H1 (cell line): ENCODE measurements at regions not wholly inside any gene's neighbourhood (a gene's known extent, or its start where the extent isn't known, plus 50 kb on each side); places are given as distances from the start of the nearest gene placed in this dataset.

Experiments used
- CTCF ChIA-PET: fragments of 300-600 bp; sonication (Branson Sonifier 250); formaldehyde crosslinking; loops from one replicate; lab custom pipeline; 2021; ENCODE audit not compliant: partially characterized antibody; lab: Charles Lee
- POLR2A ChIA-PET: fragments of 300-600 bp; sonication (Branson Sonifier 250); formaldehyde crosslinking; loops from one replicate; lab custom pipeline; 2021; ENCODE audit warnings: inconsistent platforms; ENCODE audit not compliant: partially characterized antibody; lab: Charles Lee
- DNase-seq, 2 experiments: peaks; one replicate each; pipeline versions ENCODE4 v3.0.0 to v3.0.0-alpha.2; 2010 to 2022; ENCODE audit warnings: low spot score in 2 of 2, low read depth in 1 of 2, mixed read lengths in 1 of 2
- FAIRE-seq: peaks from 2 replicates; lab custom pipeline; 2011; peaks lifted over from hg19 to GRCh38; lab: Jason Lieb, UNC
- H2AFZ ChIP-seq: 2 replicates; pipeline ENCODE4 v1.8.1; 2012; ENCODE audit warnings: low read length, inconsistent platforms
- H2AK5ac ChIP-seq: 2 replicates; pipeline ENCODE4 v1.6.1; 2013; ENCODE audit warnings: low read depth, low read length
- H2BK120ac ChIP-seq: replicated peaks from 2 replicates; pipeline ENCODE3; 2013; ENCODE audit warnings: low read depth, low read length, inconsistent platforms
- H2BK12ac ChIP-seq: 2 replicates; pipeline ENCODE4 v1.6.1; 2013; ENCODE audit warnings: low read depth, low read length
- H2BK15ac ChIP-seq: 2 replicates; pipeline ENCODE4 v1.6.1; 2013; ENCODE audit warnings: low read length
- H2BK20ac ChIP-seq: 2 replicates; pipeline ENCODE4 v1.6.1; 2013; ENCODE audit warnings: low read length
- H2BK5ac ChIP-seq: 2 replicates; pipeline ENCODE4 v1.6.1; 2013; ENCODE audit warnings: low read depth, low read length
- H3K14ac ChIP-seq: 2 replicates; pipeline ENCODE4 v1.6.1; 2013; ENCODE audit warnings: inconsistent platforms; ENCODE audit not compliant: insufficient read length
- H3K18ac ChIP-seq: 2 replicates; pipeline ENCODE4 v1.6.1; 2013; ENCODE audit warnings: low read length; ENCODE audit errors: extremely low read depth
- H3K23ac ChIP-seq: 2 replicates; pipeline ENCODE4 v1.6.1; 2013; ENCODE audit warnings: inconsistent platforms; ENCODE audit not compliant: insufficient read length
- H3K23me2 ChIP-seq: 2 replicates; pipeline ENCODE4 v1.6.1; 2013; ENCODE audit warnings: low read depth, low read length
- H3K27ac ChIP-seq: 2 replicates; pipeline ENCODE4 v1.6.1; 2011; ENCODE audit warnings: low read depth, low read length, inconsistent platforms
- H3K27me3 ChIP-seq, 4 experiments: replicated peaks in 1 of 4; 1 replicate in 1 of 4; 2 replicates in 3 of 4; pipeline versions ENCODE4 v1.6.1 to v1.8.1; 2011 to 2013; ENCODE audit warnings: low read length in 3 of 4, mild to moderate bottlenecking in 3 of 4, inconsistent platforms in 2 of 4, mixed read lengths in 2 of 4, moderate library complexity in 1 of 4; ENCODE audit not compliant: control insufficient read depth in 3 of 4, insufficient read depth in 3 of 4; ENCODE audit errors: extremely low read depth in 1 of 4
- H3K36me3 ChIP-seq, 4 experiments: 2 replicates each; pipeline versions ENCODE4 v1.6.1 to v1.8.1; 2011 to 2013; ENCODE audit warnings: mild to moderate bottlenecking in 4 of 4, low read length in 3 of 4, moderate library complexity in 2 of 4, control low read depth in 1 of 4, inconsistent platforms in 1 of 4; ENCODE audit not compliant: insufficient read depth in 4 of 4, control insufficient read depth in 2 of 4
- H3K4ac ChIP-seq: replicated peaks from 2 replicates; pipeline ENCODE3; 2013; ENCODE audit warnings: low read length, low read depth, mixed read lengths, inconsistent platforms; ENCODE audit not compliant: insufficient read length
- H3K4me1 ChIP-seq, 4 experiments: replicated peaks in 1 of 4; 1 replicate in 1 of 4; 2 replicates in 3 of 4; pipeline versions ENCODE4 v1.6.1 to v1.8.1; 2011 to 2013; ENCODE audit warnings: low read length in 3 of 4, inconsistent platforms in 2 of 4, mixed read lengths in 1 of 4; ENCODE audit not compliant: insufficient read depth in 4 of 4, control insufficient read depth in 3 of 4
- H3K4me2 ChIP-seq, 2 experiments: 2 replicates each; pipeline versions ENCODE4 v1.6.1 to v1.8.1; 2011 to 2013; ENCODE audit warnings: low read depth in 2 of 2, low read length in 2 of 2, control low read depth in 1 of 2, inconsistent platforms in 1 of 2, mild to moderate bottlenecking in 1 of 2; ENCODE audit not compliant: insufficient read depth in 1 of 2
- H3K4me3 ChIP-seq, 4 experiments: fragments of 200-600, 300-600 bp in 1 of 4; sonication (generic), shearing (Covaris generic), sonication (Bioruptor Twin) in 1 of 4; 2 replicates each; pipeline versions ENCODE4 v1.5.1 to v1.8.1; 2011 to 2016; ENCODE audit warnings: low read length in 4 of 4, low read depth in 3 of 4, control low read depth in 2 of 4, inconsistent platforms in 2 of 4, mild to moderate bottlenecking in 2 of 4, mixed read lengths in 1 of 4, moderate library complexity in 1 of 4; ENCODE audit not compliant: insufficient read depth in 2 of 4; ENCODE audit errors: extremely low read depth in 1 of 4
- H3K56ac ChIP-seq: replicated peaks from 2 replicates; pipeline ENCODE3; 2013; ENCODE audit warnings: low read depth, mild to moderate bottlenecking, mixed read lengths, low read length, inconsistent platforms; ENCODE audit not compliant: insufficient read length
- H3K79me1 ChIP-seq: 2 replicates; pipeline ENCODE4 v1.6.1; 2013; ENCODE audit warnings: low read depth, low read length, control low read depth
- H3K79me2 ChIP-seq, 2 experiments: 2 replicates each; pipeline versions ENCODE4 v1.6.1 to v1.8.1; 2012 to 2013; ENCODE audit warnings: low read length in 2 of 2, mild to moderate bottlenecking in 2 of 2, inconsistent platforms in 1 of 2; ENCODE audit not compliant: insufficient read depth in 2 of 2, control insufficient read depth in 1 of 2
- H3K9ac ChIP-seq, 4 experiments: replicated peaks in 1 of 4; 1 replicate in 1 of 4; 2 replicates in 3 of 4; pipeline versions ENCODE4 v1.6.1 to v1.8.1; 2011 to 2013; ENCODE audit warnings: low read depth in 3 of 4, low read length in 3 of 4, control low read depth in 2 of 4, mild to moderate bottlenecking in 2 of 4, moderate library complexity in 2 of 4, inconsistent platforms in 1 of 4; ENCODE audit errors: extremely low read depth in 1 of 4
- H3K9me3 ChIP-seq, 2 experiments: 2 replicates each; pipeline versions ENCODE4 v1.6.1 to v1.8.1; 2012 to 2013; ENCODE audit warnings: mild to moderate bottlenecking in 2 of 2, moderate library complexity in 2 of 2, control low read depth in 1 of 2, inconsistent platforms in 1 of 2, low read depth in 1 of 2, low read length in 1 of 2, mixed read lengths in 1 of 2; ENCODE audit not compliant: insufficient read depth in 2 of 2
- H4K20me1 ChIP-seq, 2 experiments: replicated peaks in 1 of 2; 2 replicates each; pipeline versions ENCODE3 to v1.8.1; 2011 to 2013; ENCODE audit warnings: inconsistent platforms in 2 of 2, low read length in 2 of 2, mild to moderate bottlenecking in 1 of 2; ENCODE audit not compliant: insufficient read depth in 2 of 2, control insufficient read depth in 1 of 2
- H4K5ac ChIP-seq: 2 replicates; pipeline ENCODE4 v1.6.1; 2013; ENCODE audit warnings: low read length, low read depth, mixed read lengths, inconsistent platforms; ENCODE audit not compliant: insufficient read length
- H4K8ac ChIP-seq: 2 replicates; pipeline ENCODE4 v1.8.0; 2013; ENCODE audit warnings: mild to moderate bottlenecking, moderate library complexity, low read length, inconsistent platforms; ENCODE audit not compliant: insufficient read depth; ENCODE audit errors: extremely low read depth
- H4K91ac ChIP-seq: replicated peaks from 2 replicates; pipeline ENCODE3; 2013; ENCODE audit warnings: low read length, mixed read lengths, inconsistent platforms; ENCODE audit not compliant: insufficient read length
- CBX5 ChIP-seq: fragments of 300-800, 300-1000 bp; sonication (generic); IDR thresholded peaks from 2 replicates; pipeline ENCODE4 v1.7.1; 2016; ENCODE audit warnings: antibody characterized with exemption, low read length, low read depth
- CBX8 ChIP-seq: fragments of 300-800, 300-1000 bp; sonication (generic); IDR thresholded peaks from 2 replicates; pipeline ENCODE4 v1.7.1; 2016; ENCODE audit warnings: low read depth, low read length, borderline replicate concordance
- CHD2 ChIP-seq: IDR thresholded peaks from 2 replicates; pipeline ENCODE4 v1.6.1; 2012; ENCODE audit warnings: low read length, improper control_type of control experiment
- CREB1 ChIP-seq: IDR thresholded peaks from 2 replicates; pipeline ENCODE4 v1.6.1; 2012; ENCODE audit warnings: inconsistent platforms
- CTBP2 ChIP-seq: IDR thresholded peaks from 2 replicates; pipeline ENCODE4 v1.7.0; 2011; ENCODE audit warnings: borderline replicate concordance, mild to moderate bottlenecking, moderate library complexity, mixed read lengths, low read length; ENCODE audit not compliant: insufficient read depth, insufficient read length
- KDM1A ChIP-seq: fragments of 200-600, 300-600 bp; sonication (generic); IDR thresholded peaks from 2 replicates; pipeline ENCODE4 v1.7.1; 2016; ENCODE audit warnings: mild to moderate bottlenecking, low read length, borderline replicate concordance
- NANOG ChIP-seq: IDR thresholded peaks from 2 replicates; pipeline ENCODE4 v1.6.1; 2011; ENCODE audit warnings: low read length, low read depth, mild to moderate bottlenecking, inconsistent platforms; ENCODE audit not compliant: insufficient read depth, poor library complexity, severe bottlenecking
- NRF1 ChIP-seq: IDR thresholded peaks from 2 replicates; pipeline ENCODE4 v1.6.1; 2011; ENCODE audit warnings: mild to moderate bottlenecking, low read depth, low read length, improper control_type of control experiment
- POU5F1 ChIP-seq: IDR thresholded peaks from 2 replicates; pipeline ENCODE4 v1.6.1; 2011; ENCODE audit warnings: low read depth, mild to moderate bottlenecking, low read length, moderate library complexity
- RBBP5 ChIP-seq: IDR thresholded peaks from 2 replicates; pipeline ENCODE4 v1.7.1; 2012; ENCODE audit warnings: low read depth, mild to moderate bottlenecking, inconsistent platforms, low read length, moderate library complexity, borderline replicate concordance
- RFX5 ChIP-seq: IDR thresholded peaks from 2 replicates; pipeline ENCODE4 v1.6.1; 2011; ENCODE audit warnings: low read depth, low read length, improper control_type of control experiment, borderline replicate concordance
- RXRA ChIP-seq: IDR thresholded peaks from 2 replicates; pipeline ENCODE4 v1.6.1; 2011; ENCODE audit warnings: low read depth, mild to moderate bottlenecking, low read length, moderate library complexity; ENCODE audit not compliant: insufficient read depth
- SIRT6 ChIP-seq: IDR thresholded peaks from one replicate; pipeline ENCODE4 v1.7.1; 2012; ENCODE audit warnings: low read length, inconsistent platforms
- SP2 ChIP-seq: IDR thresholded peaks from 2 replicates; pipeline ENCODE4 v1.6.1; 2012; ENCODE audit warnings: mild to moderate bottlenecking, low read length, inconsistent platforms
- TAF1 ChIP-seq: IDR thresholded peaks from 2 replicates; pipeline ENCODE4 v1.6.1; 2011; ENCODE audit warnings: mild to moderate bottlenecking, low read depth, low read length
- YY1 ChIP-seq: IDR thresholded peaks from 2 replicates; pipeline ENCODE4 v1.6.1; 2011; ENCODE audit warnings: low read depth, mild to moderate bottlenecking, low read length
- WGBS, 2 experiments: shearing (Covaris generic) in 1 of 2; methylation state at CpG; one replicate each; pipeline versions ENCODE4 v1.1.6 to v1.1.7; 2013 to 2015; ENCODE audit warnings: low lambda C conversion rate in 2 of 2, mixed read lengths in 2 of 2, inconsistent platforms in 1 of 2, low coverage in 1 of 2, missing lambda C conversion rate in 1 of 2; ENCODE audit not compliant: insufficient replicate concordance in 2 of 2, insufficient coverage in 1 of 2, insufficient read length in 1 of 2; ENCODE audit errors: extremely low coverage in 1 of 2, missing lambda C conversion rate in 1 of 2; 5-methylcytosine and 5-hydroxymethylcytosine counted together
- TF ChIP-seq, protein P1 (sequence below): IDR thresholded peaks from 2 replicates; pipeline ENCODE4 v1.6.1; 2012; ENCODE audit warnings: inconsistent platforms

DNA sequence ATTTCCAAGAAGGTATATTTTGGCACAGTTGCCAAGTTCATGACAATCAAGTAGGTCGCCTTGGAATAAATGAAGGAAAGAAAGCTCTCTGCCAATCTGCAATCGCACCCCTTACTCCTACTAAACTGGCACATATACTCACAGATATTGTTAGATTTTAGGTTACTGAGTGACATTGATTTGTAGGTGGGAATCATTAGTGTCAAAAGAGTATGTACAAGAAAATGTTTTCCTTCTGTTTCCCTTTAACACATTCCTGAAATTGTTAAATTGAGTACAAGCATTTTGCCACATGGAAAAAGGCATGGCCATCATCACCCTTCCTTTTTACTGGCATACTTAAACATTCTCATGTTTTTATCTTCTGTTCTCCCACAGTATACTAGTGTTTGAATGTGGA, 2868.3 kb upstream of the PCDH20 start:
- no peak overlapping the region for H2BK20ac ChIP-seq
- H3K23ac ChIP-seq: no peak overlapping the region
- H3K4ac ChIP-seq: no peak overlapping the region
- no peak overlapping the region for H3K9ac ChIP-seq
- H3K14ac ChIP-seq: no peak overlapping the region
- H2BK120ac ChIP-seq: no peak overlapping the region
- DNase-seq (no peak), FAIRE-seq (no peak)
- no peak overlapping the region for H4K8ac ChIP-seq
- no peak overlapping the region for H2BK5ac ChIP-seq
- H3K79me2 ChIP-seq: no peaks in the 10 kb centered on the region
- no peaks in the 10 kb centered on the region for H3K36me3 ChIP-seq
- POLR2A ChIA-PET: no interaction called here
- no peak overlapping the region for H3K56ac ChIP-seq
- H3K4me3 ChIP-seq: no peak overlapping the region
- no peaks in the 10 kb centered on the region for H3K27me3 ChIP-seq
- 96% methylated on average over 2 of the region's 2 CpGs; no CpG with 5 or more reads in 1 of the 2 experiments for WGBS, 2 experiments
- H2AK5ac ChIP-seq: no peak overlapping the region
- H3K4me2 ChIP-seq: no peak overlapping the region
- H4K5ac ChIP-seq: no peak overlapping the region
- H2AFZ ChIP-seq: no peak overlapping the region
- no peak overlapping the region for H3K18ac ChIP-seq
- no peak overlapping the region for H2BK12ac ChIP-seq
- no peaks in the 10 kb centered on the region for H3K4me1 ChIP-seq
- H4K20me1 ChIP-seq: no peaks in the 10 kb centered on the region
- no peaks in the 10 kb centered on the region for H3K9me3 ChIP-seq
- H3K23me2 ChIP-seq: peaks cover 1% of the 10 kb centered on the region; the same call in 1 of the 2 replicates
- H2BK15ac ChIP-seq: no peak overlapping the region
- H3K79me1 ChIP-seq: no peaks in the 10 kb centered on the region
- H4K91ac ChIP-seq: no peak overlapping the region
- H3K27ac ChIP-seq: no peak overlapping the region
- CTCF ChIA-PET: no interaction called here
- TF ChIP-seq CBX8 (no peak), CBX5 (no peak), CHD2 (no peak), CREB1 (no peak), NANOG (no peak), NRF1 (no peak), SIRT6 (no peak), TAF1 (no peak), RBBP5 (no peak), RXRA (no peak), KDM1A (no peak), YY1 (no peak), RFX5 (no peak), CTBP2 (no peak), SP2 (no peak), POU5F1 (no peak)
- TF ChIP-seq, protein P1, sequence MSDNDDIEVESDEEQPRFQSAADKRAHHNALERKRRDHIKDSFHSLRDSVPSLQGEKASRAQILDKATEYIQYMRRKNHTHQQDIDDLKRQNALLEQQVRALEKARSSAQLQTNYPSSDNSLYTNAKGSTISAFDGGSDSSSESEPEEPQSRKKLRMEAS: no peak
